Activated CD4-positive, alpha-beta T cell treated with anti-CD3 and anti-CD28 coated beads for 48 hours (primary cell): ENCODE measurements at regions not wholly inside any gene's neighbourhood (a gene's known extent, or its start where the extent isn't known, plus 50 kb on each side); places are given as distances from the start of the nearest gene placed in this dataset.
"Not testable (repeated sequence)": the region's sequence is repeated elsewhere in the genome, so short reads cannot be mapped to it uniquely, and the experiment has no call there.

Experiments used
- DNase-seq: peaks from one replicate; pipeline ENCODE4 v3.0.0-alpha.2; 2020

- no peak for DNase-seq
These were observed 60.4 kb upstream of the SMIM23 start for GRCh38 chr5:171725205-171725601.

GRCh38 chr5:171726819-171727218 is 58.8 kb upstream of the SMIM23 start:
- DNase-seq: not testable (repeated sequence)

GRCh38 chr5:171728686-171729085 is 56.9 kb upstream of the SMIM23 start:
- no peak for DNase-seq
